ENCODE measurements at regions not wholly inside any gene's neighbourhood (a gene's known extent, or its start where the extent isn't known, plus 50 kb on each side); places are given as distances from the start of the nearest gene placed in this dataset.

DNA sequence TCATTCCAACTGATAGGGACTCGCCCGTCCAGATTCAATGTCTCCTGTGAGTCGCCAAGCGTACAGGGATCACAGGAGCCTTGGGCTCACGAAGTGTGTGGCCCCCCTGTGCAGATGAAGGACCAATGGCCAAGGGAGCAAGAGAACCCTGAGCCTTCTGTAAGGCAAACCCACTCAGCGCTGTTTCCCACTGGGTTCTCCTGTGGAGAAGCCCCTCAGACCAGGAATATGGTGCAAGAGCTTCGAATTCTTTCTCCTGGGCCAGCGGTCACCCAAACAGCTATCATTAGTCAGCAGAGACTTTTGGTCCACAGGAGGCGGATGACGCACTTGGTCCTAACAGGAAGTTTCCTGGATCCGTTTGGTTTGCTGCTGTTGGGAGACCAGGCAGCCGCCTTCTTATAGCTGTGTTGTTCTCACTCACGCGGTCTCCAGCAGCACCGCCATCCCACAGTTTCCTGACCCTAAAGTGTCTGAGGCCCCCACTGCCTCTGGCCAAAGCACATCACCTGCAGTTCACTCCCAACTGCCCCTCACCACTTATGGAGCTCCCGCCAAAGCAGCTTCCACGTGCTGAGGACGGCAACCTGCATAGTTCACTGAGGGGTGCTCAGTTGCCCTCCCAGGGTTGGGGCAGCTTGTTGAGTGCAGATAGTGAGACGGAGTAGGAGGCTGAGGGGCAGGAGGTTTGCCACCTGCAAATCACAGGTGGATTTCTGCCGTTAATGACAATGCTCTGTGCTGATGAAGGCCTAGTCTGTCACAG, 268.6 kb downstream of the ERMARD start:
- TF ChIP-seq YY1 (IDR thresholded peaks at IDR 0.05; ENCODE audit: insufficient read depth, insufficient read length) (no peak), SUZ12 (IDR thresholded peaks at IDR 0.05; ENCODE audit: extremely low read depth, insufficient read depth, insufficient read length) (no peak)

Measured in NT2/D1 (cell line).